HG03064 (cell line): ENCODE measurements at regions not wholly inside any gene's neighbourhood (a gene's known extent, or its start where the extent isn't known, plus 50 kb on each side); places are given as distances from the start of the nearest gene placed in this dataset.

Experiments
- ATAC-seq: cut with Tn5 transposase; IDR thresholded peaks from one replicate; pipeline ENCODE4 v1.9.1; 2021; ENCODE audit warnings: low read depth; ENCODE audit not compliant: unreplicated experiment

DNA sequence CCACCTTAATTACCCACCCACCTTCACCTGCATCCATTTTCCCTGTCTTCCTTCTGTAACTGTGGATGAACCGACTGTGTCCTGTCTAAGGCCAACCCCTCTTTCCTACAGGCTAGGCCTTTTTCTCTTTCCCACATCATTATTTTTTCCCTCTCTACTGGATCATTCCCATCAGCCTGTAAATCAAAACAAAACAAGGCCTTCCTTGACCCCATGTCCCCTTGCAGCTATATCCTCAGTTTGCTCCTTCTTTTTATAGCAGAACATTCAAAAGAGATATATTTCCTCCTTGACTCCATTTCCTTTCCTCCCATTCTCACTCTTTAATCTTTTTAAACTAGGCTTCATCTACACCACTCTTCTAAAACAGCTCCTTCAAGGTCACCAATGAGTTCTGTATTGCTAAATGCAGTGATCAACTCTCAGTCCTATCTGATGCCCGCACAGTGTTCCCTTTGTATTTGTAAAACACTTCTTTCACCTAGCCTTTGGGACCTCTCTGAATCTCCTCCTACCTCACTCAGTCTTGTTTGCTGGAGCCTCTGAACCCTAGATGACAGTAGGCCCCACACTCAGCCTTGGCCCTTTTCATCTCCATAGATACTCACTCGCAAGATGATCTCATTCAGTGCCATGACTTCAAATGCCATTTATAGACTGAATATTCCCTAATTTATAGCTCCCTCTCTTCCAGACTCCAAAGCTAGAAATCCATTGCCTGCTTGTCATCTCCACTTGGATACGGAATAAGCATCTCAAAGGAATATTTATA lies 55.7 kb downstream of the CXCR4 start:
- ATAC-seq = no peak

DNA sequence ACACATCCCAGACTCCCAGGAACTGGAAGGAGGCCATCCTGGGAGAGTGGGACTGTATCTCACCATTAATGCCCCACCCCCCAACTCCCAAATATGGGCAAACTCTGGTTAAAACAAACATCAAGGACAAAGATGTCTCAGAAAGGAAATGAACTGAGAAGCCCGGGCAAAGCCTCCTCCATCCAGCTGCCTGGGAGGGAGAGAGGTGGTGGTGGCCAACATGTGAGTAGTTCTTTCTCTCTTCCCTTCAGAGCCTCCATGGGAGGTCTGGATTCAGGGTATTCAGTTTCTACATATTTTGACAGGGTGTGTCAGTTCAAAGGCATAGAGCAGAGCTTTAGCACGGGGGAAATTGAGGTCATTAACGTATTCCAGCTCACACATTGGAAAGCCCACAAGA lies 57.5 kb downstream of the CXCR4 start:
- ATAC-seq = no peak

DNA sequence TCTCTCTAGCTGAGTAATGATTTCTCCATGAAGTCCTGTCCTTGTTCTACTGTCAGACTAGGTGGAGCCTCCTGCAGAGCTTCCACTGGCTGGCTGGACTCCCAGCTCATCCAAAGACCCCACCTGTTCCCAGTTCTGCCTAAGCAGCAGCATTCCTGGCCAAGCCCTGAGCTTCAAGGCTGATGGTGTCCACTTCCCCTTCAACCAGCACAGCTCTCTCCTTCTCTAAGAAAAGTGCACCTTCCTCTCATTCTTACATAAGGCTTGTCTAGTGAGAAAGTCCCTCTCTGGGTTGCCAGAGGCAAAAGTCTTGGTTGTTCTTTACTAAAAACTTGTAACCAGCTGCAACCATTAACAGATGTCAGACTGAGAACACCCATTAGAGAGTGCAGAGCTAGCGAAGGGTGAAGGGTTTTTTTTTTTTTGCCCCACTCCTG lies 58.9 kb downstream of the CXCR4 start:
- ATAC-seq = peak; percentile 53

DNA sequence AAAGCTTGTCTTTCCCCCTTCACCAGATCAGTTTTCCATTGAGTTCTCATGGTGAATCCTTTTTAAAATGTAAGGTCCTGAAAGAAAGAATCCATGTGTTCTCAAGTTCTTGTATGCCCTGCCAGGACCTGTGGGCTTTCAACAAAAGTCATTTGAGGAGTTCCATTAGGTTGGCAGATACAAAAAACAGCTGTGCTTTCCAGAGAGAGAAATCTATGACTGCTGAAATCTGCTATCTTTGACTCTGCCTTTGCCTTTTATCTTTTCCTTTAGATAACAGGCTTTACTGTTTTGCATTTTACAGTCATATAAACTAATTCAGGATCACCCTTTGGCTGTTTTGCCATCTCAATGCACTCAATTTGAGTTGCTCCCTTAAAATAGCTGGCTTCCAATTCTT lies 59.7 kb downstream of the CXCR4 start:
- no peak for ATAC-seq

DNA sequence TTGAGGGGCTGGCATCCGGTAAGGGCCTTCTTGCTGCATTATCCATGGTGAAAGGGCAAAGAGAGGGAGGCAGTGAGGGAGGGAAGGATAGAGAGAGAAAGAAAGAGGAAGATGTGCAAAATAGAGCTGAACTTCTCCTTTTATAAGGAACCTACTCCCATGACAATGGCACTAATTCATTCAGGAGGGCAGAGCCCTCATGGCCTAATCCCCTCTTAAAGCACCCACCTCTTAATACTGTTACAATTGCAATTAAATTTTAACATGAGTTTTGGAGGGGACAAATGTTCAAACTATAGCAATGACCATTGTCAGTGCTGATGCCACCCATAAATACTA lies 60.2 kb downstream of the CXCR4 start:
- no peak for ATAC-seq

DNA sequence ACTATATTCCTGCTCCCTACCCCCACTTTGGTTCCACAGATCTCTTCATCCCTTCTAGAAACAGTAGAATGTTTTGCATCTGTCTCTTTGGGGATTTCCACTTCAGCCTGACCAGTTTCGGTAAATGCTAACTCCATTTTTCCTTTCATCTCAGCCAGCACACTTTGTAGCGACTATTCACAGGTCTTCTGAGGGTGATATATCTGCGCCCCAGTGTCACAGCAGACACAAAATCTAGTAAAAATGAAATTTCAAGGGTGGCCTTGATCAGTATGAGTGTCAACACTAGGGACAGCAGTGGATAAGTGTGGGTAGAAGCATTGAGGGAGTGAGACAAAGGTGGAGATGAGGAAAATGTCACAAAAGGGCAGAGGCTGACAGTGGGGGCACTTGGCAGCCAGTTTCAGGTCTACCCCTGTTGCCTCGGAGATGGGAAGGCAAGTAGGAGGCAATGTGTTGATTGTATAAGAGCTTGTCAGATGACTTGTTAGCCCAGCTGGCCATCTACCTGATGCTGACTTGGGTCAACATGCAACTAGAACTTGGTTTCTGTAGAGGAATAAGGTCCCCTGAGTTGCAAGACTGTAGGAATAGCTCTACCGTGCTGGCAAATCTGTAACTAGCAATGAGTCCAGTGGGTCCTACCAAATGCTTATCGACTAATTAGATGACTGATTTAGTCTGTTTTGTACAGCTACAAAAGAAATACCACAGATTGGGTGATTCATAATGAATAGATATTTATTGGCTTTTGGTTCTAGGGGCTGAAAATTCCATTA lies 60.7 kb downstream of the CXCR4 start:
- no peak for ATAC-seq

DNA sequence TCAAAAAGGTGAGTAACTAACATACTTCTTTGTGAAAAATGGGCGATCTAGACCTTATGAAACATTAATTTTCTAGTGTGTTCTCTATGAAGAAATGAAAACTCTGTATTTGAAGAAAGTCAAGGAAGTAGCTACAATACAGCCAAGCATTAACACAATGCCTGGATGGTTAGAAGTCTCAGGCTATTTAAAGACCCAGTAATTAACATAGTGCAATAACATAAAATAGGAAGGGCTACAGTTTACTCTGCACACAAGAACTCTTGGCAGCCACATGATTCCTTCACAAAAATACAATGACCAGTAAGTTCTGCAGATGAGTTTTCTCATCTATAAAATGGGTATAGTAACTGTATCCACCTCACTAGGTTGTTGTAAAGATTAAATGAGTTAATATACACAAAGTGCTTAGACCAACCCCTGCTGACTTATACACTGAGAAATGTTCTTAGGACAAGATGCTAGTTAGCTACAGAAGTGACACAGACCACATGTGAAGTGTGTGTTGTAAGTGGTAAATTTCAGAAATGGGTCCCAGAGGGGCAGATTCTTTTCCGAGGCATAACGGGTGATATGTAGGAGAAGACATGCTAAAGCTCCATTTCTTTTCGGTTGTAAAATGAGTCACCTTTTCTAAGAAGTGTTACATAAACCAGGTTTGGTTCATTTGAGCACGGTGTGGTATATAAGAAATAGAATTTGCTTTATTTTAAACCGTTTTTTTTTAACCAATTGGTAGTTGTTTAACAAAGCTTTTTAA lies 61.8 kb downstream of the CXCR4 start:
- ATAC-seq = no peak

DNA sequence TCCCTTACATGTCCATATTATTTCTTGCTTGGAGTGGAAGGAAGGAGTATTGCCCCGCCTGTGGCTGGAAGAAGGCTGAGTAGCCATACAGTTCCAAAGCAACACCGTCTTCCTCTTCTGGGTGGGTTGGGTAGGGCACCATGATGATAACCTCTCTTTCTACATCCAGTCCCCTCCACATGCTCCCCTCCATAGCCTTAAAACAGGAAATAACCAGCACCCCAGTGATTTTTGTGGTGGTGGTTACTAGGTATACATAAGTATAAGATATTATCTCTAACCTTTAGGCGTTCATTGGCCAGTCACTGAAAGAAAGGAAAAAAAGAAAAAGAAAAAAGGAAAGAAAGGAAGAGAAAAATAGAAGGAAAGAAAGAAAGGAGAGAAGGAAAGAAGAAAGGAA lies 63.1 kb downstream of the CXCR4 start:
- no peak for ATAC-seq

DNA sequence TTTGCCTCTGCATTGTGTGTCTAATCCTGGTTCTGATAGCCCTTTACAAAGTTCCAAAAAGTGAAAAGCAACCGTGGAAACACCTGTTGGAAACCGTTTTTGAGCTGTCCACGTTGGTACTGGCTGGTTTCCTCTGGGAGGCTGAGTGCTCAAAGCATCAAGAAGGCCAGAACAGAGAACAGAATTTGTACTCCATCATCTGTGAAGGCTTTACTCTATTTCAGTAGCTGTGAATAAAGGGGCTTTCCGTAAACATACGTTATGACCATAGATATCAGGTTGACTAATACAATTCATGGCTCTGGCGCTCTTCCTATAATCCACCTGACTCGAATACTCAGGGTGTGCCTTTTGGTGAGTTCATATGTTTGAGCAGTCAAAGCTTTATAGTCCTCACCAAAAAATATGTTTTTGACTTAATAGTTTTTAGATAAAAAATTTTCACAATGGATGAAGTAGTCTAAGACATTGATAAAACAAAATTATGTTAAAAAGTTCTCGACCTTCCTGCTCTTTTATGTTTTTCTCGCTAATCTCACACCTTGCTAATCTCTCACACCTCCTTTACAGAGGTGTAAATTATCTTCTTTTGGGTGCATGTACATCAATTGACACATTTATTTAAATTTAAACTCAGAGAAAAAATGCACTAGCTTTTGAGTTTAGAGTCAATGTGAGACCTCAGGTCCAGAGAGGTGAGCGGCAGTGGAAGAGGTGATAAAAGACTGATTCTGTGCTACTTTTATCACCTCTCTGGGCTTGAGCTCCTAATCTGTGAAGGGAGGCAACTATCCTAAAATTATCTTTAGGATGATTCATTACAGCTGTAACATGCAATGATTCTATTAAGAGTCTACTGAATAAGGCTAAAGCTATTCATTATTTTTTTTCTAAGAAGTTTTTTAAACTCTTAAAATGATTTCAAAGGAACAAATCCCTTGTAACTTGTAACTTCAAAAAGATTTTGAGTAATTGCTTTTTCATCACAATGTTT lies 65.3 kb downstream of the CXCR4 start:
- ATAC-seq = no peak

DNA sequence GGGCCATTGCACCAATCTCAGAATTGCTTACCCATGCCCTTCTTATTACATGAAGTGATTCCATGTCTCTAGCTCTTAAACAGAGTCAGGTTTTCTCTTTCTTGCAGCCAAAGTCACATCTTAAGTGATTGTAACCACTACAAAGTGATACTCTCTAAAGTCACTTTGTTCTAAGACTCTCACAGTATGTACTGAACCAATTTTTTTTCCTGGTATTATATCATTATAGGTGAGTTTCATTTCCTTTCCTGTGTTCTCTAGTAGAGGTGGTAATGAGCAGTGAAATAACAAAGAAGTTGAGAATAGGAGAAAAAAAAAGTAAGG lies 66.3 kb upstream of the DARS1 start:
- ATAC-seq = no peak

DNA sequence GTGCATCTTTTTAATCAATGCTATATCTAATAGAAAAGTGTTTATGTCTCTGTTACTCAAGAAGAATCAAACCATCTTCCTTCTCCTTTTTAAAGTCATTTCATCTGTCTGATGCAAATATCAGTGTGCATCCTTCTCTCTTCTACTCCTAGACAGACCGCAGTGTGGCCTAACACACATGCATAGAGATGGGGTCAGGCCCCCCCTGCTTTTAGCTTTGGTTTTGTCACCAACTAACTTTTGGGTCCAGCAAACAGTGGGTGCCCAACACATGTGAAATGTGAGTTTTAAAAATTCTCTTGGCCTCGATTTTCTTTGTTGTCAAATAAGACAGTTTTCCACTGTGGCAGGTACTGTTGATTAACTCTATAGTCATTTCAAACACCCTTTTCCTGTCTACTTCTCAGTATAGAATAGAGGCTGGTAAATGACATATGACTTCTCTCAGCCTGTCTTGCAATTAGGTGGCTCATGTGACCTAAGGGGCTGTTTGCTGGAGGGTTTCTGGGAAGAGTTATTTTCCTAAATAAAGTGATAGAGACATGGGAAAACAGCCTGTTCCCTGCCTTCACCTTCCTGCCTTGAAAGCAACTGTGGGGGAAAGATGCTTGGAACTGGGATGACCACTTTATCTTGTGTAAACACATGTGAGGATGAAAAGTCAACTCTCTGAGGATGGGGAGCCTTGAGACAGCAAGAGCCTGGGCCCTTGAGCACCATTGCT lies 65.7 kb upstream of the DARS1 start:
- peak; percentile 44 for ATAC-seq

DNA sequence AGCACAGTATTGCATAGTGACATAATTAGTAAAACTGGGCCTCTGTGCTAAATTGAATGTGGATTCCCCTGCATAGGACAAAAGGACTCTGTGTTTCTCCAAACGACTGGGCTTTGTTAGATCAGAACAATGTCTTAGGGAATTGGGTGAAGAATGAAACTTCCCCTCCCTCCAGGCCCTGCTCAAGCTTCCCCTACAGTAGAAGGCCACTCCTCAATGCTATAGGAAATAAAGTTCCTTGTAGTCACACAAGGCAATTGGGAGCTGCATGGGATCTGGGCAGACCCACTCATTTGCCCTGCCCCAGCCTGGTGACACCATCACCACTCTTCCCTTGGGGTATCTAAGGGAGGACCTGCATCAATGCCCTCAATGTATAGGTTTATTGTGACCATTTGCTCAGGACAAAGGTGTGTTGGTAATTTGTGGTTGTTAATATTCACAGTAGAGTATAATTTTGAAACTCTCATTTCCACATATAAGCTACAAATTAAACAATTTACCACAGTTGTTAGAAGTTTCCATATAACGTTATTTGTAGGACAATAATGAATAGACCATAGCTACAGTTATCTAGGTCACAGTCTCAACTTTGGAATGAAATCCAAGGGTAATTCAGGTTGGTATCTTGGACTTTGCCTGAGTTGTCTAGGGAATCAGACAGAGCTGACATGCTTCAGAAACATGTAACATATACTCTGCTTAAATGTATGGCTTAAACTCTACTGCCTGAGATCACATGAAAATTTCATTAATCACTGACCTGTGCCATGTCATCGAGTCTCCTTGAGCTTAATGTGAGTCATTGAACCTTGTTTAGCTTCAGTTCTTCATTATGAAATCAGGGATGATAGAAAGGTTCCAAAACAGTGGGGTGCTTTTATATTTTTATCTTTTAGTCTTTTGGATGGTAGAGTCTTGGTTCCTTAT lies 64.8 kb upstream of the DARS1 start:
- no peak for ATAC-seq

DNA sequence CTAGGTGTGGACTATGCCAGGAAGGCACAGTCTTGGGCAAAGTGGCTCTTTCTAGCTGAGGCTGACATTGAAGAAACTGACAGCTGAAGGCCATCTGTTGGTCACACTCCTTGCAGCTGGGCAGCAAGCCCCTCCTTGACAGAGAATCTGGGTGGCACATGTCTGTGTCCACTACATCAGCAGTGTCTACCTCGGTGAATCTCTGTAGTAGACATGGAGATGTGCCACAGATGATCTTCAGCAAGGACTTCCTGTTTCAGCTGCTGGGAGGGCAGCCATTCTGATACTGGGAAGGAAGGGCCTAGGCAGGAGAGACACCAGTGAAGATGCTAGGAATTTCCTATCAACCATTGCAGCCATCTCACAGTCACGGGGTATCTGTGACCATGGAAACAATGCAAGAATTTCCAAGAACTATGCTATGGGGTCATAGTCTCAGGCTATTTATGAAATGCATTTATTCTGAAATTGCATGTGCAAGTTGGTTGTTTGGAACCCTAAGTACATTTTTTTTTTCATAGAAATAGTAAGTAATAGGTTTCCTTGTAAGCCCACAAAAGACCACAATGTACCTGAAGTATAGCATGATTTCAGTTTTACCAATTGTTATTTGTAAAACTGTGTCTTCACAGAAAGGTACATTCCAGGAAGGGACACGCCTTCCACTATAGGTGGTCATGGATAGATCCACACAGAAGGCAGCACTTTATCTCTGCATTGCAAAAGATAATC lies 63.8 kb upstream of the DARS1 start:
- no peak for ATAC-seq

DNA sequence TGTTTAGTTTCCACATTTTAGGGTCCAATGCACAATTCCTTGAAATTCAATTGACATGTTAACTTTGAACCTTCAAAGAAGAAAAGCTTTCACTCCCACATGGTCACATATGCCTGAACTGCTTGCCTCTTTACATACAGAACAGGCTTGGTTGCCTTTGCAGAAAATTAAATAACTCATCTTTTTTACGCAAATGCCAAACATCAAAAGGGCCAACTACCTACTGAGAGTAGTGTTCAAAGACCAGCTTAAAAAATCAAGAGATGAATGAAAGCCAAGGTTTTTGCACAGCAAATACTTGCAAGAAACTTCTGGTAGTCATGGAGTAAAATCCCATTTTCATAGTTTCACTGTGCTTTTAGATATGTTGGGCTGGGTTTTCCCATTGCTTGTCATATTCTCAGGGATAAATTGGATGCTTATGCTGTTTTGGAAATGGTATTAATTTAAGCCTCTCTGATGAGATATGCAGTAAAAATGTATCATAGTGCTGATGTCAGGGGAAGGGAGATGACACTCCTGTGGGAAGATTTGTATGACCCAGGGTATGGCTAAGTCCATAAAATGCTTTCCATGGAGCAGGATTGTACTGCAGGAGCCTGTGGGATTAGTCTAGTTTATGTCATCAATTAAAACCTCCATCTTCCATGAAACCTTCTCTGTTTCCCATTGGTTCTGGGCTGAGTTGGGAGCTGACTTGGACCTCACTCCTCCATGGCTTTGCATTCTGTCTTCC lies 60.6 kb upstream of the DARS1 start:
- ATAC-seq = no peak

DNA sequence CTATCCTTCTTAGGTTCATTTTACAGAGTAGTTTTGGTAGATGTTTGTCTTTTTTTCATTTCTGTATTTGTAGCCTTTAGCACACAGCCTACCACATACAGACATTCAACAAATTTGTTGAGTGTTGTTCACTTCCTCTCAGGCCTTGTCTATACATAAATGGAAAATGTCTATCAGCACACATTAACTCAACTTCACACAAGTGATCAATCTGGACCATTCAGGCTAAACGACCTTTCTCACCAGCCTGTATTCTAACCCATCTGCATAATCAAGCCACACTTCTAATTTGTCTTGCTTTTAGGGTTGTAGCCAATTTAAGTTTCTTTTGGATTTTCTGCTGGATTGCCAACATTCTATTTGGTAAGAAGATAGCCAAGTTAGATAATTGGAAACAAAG lies 59.9 kb upstream of the DARS1 start:
- no peak for ATAC-seq
